Right lobe of liver (tissue), 4 donors: ENCODE measurements at regions not wholly inside any gene's neighbourhood (a gene's known extent, or its start where the extent isn't known, plus 50 kb on each side); places are given as distances from the start of the nearest gene placed in this dataset.
"Not testable (repeated sequence)": the region's sequence is repeated elsewhere in the genome, so short reads cannot be mapped to it uniquely, and the experiment has no call there.

Experiments used
- POLR2A ChIP-seq: fragments of 450-650 bp; IDR thresholded peaks from one replicate; pipeline ENCODE4 v1.6.1; 2017; ENCODE audit warnings: antibody characterized with exemption, mild to moderate bottlenecking
- TF ChIP-seq, protein P1 (sequence below), 4 donors: fragments of 200-600 bp in 3 of 4; fragments of 450-650 bp in 1 of 4; IDR thresholded peaks; one replicate each; pipeline versions ENCODE4 v1.5.1 to v1.8.0; 2016 to 2022; ENCODE audit warnings: antibody characterized with exemption in 4 of 4, mild to moderate bottlenecking in 2 of 4
- donor health status: DM: no; HTN: no; CAD: no.
- donor health status: DM: no; HTN: no; CAD: no.
- donor health status: DM: no; HTN: yes; CAD: no.

DNA sequence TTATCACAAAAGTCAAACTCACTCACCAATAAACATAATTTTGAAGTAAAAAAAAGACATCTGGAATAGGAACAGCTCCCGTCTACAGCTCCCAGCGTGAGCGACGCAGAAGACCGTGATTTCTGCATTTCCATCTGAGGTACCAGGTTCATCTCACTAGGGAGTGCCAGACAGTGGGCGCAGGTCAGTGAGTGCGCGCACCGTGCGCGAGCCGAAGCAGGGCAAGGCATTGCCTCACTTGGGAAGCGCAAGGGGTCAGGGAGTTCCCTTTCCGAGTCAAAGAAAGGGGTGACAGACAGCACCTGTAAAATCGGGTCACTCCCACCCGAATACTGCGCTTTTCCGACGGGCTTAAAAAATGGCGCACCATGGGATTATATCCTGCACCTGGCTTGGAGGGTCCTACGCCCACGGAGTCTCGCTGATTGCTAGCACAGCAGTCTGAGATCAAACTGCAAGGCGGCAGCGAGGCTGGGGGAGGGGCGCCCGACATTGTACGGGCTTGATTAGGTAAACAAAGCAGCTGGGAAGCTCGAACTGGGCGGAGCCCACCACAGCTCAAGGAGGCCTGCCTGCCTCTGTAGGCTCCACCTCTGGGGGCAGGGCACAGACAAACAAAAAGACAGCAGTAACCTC is 231.7 kb upstream of the LRRTM4 start:
- TF ChIP-seq, protein P1, sequence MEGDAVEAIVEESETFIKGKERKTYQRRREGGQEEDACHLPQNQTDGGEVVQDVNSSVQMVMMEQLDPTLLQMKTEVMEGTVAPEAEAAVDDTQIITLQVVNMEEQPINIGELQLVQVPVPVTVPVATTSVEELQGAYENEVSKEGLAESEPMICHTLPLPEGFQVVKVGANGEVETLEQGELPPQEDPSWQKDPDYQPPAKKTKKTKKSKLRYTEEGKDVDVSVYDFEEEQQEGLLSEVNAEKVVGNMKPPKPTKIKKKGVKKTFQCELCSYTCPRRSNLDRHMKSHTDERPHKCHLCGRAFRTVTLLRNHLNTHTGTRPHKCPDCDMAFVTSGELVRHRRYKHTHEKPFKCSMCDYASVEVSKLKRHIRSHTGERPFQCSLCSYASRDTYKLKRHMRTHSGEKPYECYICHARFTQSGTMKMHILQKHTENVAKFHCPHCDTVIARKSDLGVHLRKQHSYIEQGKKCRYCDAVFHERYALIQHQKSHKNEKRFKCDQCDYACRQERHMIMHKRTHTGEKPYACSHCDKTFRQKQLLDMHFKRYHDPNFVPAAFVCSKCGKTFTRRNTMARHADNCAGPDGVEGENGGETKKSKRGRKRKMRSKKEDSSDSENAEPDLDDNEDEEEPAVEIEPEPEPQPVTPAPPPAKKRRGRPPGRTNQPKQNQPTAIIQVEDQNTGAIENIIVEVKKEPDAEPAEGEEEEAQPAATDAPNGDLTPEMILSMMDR (IDR thresholded peaks at IDR 0.05), result not testable (repeated sequence)
- not testable (repeated sequence) for TF ChIP-seq POLR2A
